ENCODE measurements at regions not wholly inside any gene's neighbourhood (a gene's known extent, or its start where the extent isn't known, plus 50 kb on each side); places are given as distances from the start of the nearest gene placed in this dataset.

GRCh38 chr18:25433590-25433989, 81.6 kb upstream of the ZNF521 start:
- no peaks in the 10 kb centered on the region for H3K27me3 ChIP-seq (ENCODE audit: insufficient read depth, low read length)
- H3K27ac ChIP-seq (ENCODE audit: low read length): no peak overlapping the region
- no peaks in the 10 kb centered on the region for H3K9me3 ChIP-seq (ENCODE audit: insufficient read depth, low read depth, low read length)
- H3K36me3 ChIP-seq (ENCODE audit: insufficient read depth, low read depth, low read length): no peaks in the 10 kb centered on the region
- H3K4me1 ChIP-seq (ENCODE audit: insufficient read depth, low read length): no peaks in the 10 kb centered on the region
- no peak overlapping the region for H3K9ac ChIP-seq (ENCODE audit: low read depth, low read length)
- H3K4me3 ChIP-seq (ENCODE audit: low read length): no peak overlapping the region

GRCh38 chr18:25425024-25425423, 73.1 kb upstream of the ZNF521 start:
- no peaks in the 10 kb centered on the region for H3K4me1 ChIP-seq (ENCODE audit: insufficient read depth, low read length)
- H3K27ac ChIP-seq (ENCODE audit: low read length): no peak overlapping the region
- no peaks in the 10 kb centered on the region for H3K27me3 ChIP-seq (ENCODE audit: insufficient read depth, low read length)
- H3K9me3 ChIP-seq (ENCODE audit: insufficient read depth, low read depth, low read length): peaks cover 4% of the 10 kb centered on the region; the same call in 1 of the 2 replicates
- H3K4me3 ChIP-seq (ENCODE audit: low read length): no peak overlapping the region
- H3K9ac ChIP-seq (ENCODE audit: low read depth, low read length): no peak overlapping the region
- H3K36me3 ChIP-seq (ENCODE audit: insufficient read depth, low read depth, low read length): no peaks in the 10 kb centered on the region

GRCh38 chr18:25423760-25424159, 71.8 kb upstream of the ZNF521 start:
- no peaks in the 10 kb centered on the region for H3K36me3 ChIP-seq (ENCODE audit: insufficient read depth, low read depth, low read length)

GRCh38 chr18:25423267-25423666, 71.3 kb upstream of the ZNF521 start:
- Histone ChIP-seq H3K36me3 (ENCODE audit: insufficient read depth, low read depth, low read length) (no peaks in the 10 kb centered on the region), H3K9me3 (ENCODE audit: insufficient read depth, low read depth, low read length) (peaks cover 4% of the 10 kb centered on the region; the same call in 1 of the 2 replicates), H3K9ac (ENCODE audit: low read depth, low read length) (no peak overlapping the region), H3K4me1 (ENCODE audit: insufficient read depth, low read length) (no peaks in the 10 kb centered on the region), H3K27ac (ENCODE audit: low read length) (no peak overlapping the region), H3K4me3 (ENCODE audit: low read length) (no peak overlapping the region), H3K27me3 (ENCODE audit: insufficient read depth, low read length) (no peaks in the 10 kb centered on the region)

More at GRCh38 chr18:25423760-25424159, 71.8 kb upstream of the ZNF521 start:
- H3K4me3 ChIP-seq (ENCODE audit: low read length): no peak overlapping the region
- H3K4me1 ChIP-seq (ENCODE audit: insufficient read depth, low read length): no peaks in the 10 kb centered on the region
- peaks cover 4% of the 10 kb centered on the region; the same call in 1 of the 2 replicates for H3K9me3 ChIP-seq (ENCODE audit: insufficient read depth, low read depth, low read length)
- no peak overlapping the region for H3K27ac ChIP-seq (ENCODE audit: low read length)
- H3K9ac ChIP-seq (ENCODE audit: low read depth, low read length): no peak overlapping the region
- H3K27me3 ChIP-seq (ENCODE audit: insufficient read depth, low read length): no peaks in the 10 kb centered on the region

GRCh38 chr18:25422230-25422629, 70.3 kb upstream of the ZNF521 start:
- no peaks in the 10 kb centered on the region for H3K4me1 ChIP-seq (ENCODE audit: insufficient read depth, low read length)
- no peak overlapping the region for H3K4me3 ChIP-seq (ENCODE audit: low read length)
- H3K36me3 ChIP-seq (ENCODE audit: insufficient read depth, low read depth, low read length): no peaks in the 10 kb centered on the region
- no peaks in the 10 kb centered on the region; the same call in 1 of the 2 replicates for H3K9me3 ChIP-seq (ENCODE audit: insufficient read depth, low read depth, low read length)
- H3K27me3 ChIP-seq (ENCODE audit: insufficient read depth, low read length): no peaks in the 10 kb centered on the region
- no peak overlapping the region for H3K9ac ChIP-seq (ENCODE audit: low read depth, low read length)
- no peak overlapping the region for H3K27ac ChIP-seq (ENCODE audit: low read length)

- H3K4me3 ChIP-seq (ENCODE audit: low read length): no peak overlapping the region
- no peaks in the 10 kb centered on the region for H3K9me3 ChIP-seq (ENCODE audit: insufficient read depth, low read depth, low read length)
- H3K9ac ChIP-seq (ENCODE audit: low read depth, low read length): no peak overlapping the region
- H3K36me3 ChIP-seq (ENCODE audit: insufficient read depth, low read depth, low read length): no peaks in the 10 kb centered on the region
- H3K4me1 ChIP-seq (ENCODE audit: insufficient read depth, low read length): no peaks in the 10 kb centered on the region
- no peaks in the 10 kb centered on the region for H3K27me3 ChIP-seq (ENCODE audit: insufficient read depth, low read length)
- H3K27ac ChIP-seq (ENCODE audit: low read length): no peak overlapping the region
Measured at GRCh38 chr18:25420077-25420825, 68.3 kb upstream of the ZNF521 start.

- no peak overlapping the region for H3K9ac ChIP-seq (ENCODE audit: low read depth, low read length)
- no peak overlapping the region for H3K27ac ChIP-seq (ENCODE audit: low read length)
- H3K9me3 ChIP-seq (ENCODE audit: insufficient read depth, low read depth, low read length): no peaks in the 10 kb centered on the region
- no peaks in the 10 kb centered on the region for H3K27me3 ChIP-seq (ENCODE audit: insufficient read depth, low read length)
- no peaks in the 10 kb centered on the region for H3K4me1 ChIP-seq (ENCODE audit: insufficient read depth, low read length)
- H3K4me3 ChIP-seq (ENCODE audit: low read length): no peak overlapping the region
- H3K36me3 ChIP-seq (ENCODE audit: insufficient read depth, low read depth, low read length): no peaks in the 10 kb centered on the region
Measured at GRCh38 chr18:25416374-25416773, 64.4 kb upstream of the ZNF521 start.

- H3K9ac ChIP-seq (ENCODE audit: low read depth, low read length): no peak overlapping the region
- H3K9me3 ChIP-seq (ENCODE audit: insufficient read depth, low read depth, low read length): no peaks in the 10 kb centered on the region; the same call in 1 of the 2 replicates
- no peaks in the 10 kb centered on the region for H3K4me1 ChIP-seq (ENCODE audit: insufficient read depth, low read length)
- no peaks in the 10 kb centered on the region for H3K27me3 ChIP-seq (ENCODE audit: insufficient read depth, low read length)
- no peak overlapping the region for H3K27ac ChIP-seq (ENCODE audit: low read length)
- no peak overlapping the region for H3K4me3 ChIP-seq (ENCODE audit: low read length)
- no peaks in the 10 kb centered on the region for H3K36me3 ChIP-seq (ENCODE audit: insufficient read depth, low read depth, low read length)
Measured at GRCh38 chr18:25409971-25410370, 58.0 kb upstream of the ZNF521 start.

GRCh38 chr18:25408293-25408692, 56.3 kb upstream of the ZNF521 start:
- Histone ChIP-seq H3K27me3 (ENCODE audit: insufficient read depth, low read length) (no peaks in the 10 kb centered on the region), H3K4me1 (ENCODE audit: insufficient read depth, low read length) (no peaks in the 10 kb centered on the region), H3K9me3 (ENCODE audit: insufficient read depth, low read depth, low read length) (no peaks in the 10 kb centered on the region; the same call in 1 of the 2 replicates), H3K9ac (ENCODE audit: low read depth, low read length) (no peak overlapping the region), H3K4me3 (ENCODE audit: low read length) (no peak overlapping the region), H3K27ac (ENCODE audit: low read length) (no peak overlapping the region), H3K36me3 (ENCODE audit: insufficient read depth, low read depth, low read length) (no peaks in the 10 kb centered on the region)
